Mucosa of rectum (tissue), 2 donors: ENCODE measurements at regions not wholly inside any gene's neighbourhood (a gene's known extent, or its start where the extent isn't known, plus 50 kb on each side); places are given as distances from the start of the nearest gene placed in this dataset.

Experiments used
- H3K27ac ChIP-seq, 2 donors: one replicate each; pipeline ENCODE4 v1.7.0; 2013; ENCODE audit warnings: inconsistent platforms in 2 of 2, low read depth in 2 of 2, low read length in 2 of 2
- H3K27me3 ChIP-seq, 2 donors: one replicate each; pipeline ENCODE4 v1.7.0; 2013; ENCODE audit warnings: low read length in 2 of 2; ENCODE audit not compliant: control insufficient read depth in 2 of 2, insufficient read depth in 2 of 2
- H3K36me3 ChIP-seq, 2 donors: one replicate each; pipeline ENCODE4 v1.7.0; 2013; ENCODE audit warnings: low read length in 2 of 2; ENCODE audit not compliant: control insufficient read depth in 2 of 2, insufficient read depth in 2 of 2
- H3K4me1 ChIP-seq, 2 donors: one replicate each; pipeline ENCODE4 v1.7.0; 2013; ENCODE audit warnings: low read length in 2 of 2, mild to moderate bottlenecking in 1 of 2; ENCODE audit not compliant: control insufficient read depth in 2 of 2, insufficient read depth in 2 of 2
- H3K4me3 ChIP-seq, 2 donors: one replicate each; pipeline ENCODE4 v1.7.0; 2013; ENCODE audit warnings: low read length in 2 of 2
- H3K9ac ChIP-seq, 2 donors: one replicate each; pipeline ENCODE4 v1.7.0; 2013; ENCODE audit warnings: low read length in 2 of 2, low read depth in 1 of 2, mild to moderate bottlenecking in 1 of 2
- H3K9me3 ChIP-seq, 2 donors: one replicate each; pipeline ENCODE4 v1.7.0; 2013; ENCODE audit warnings: low read length in 2 of 2; ENCODE audit not compliant: control insufficient read depth in 2 of 2
- donor health status: healthy.
- donor health status: Normal muscosa, but diverticular disease.

- Histone ChIP-seq H3K9ac (no peak overlapping the region), H3K27ac (no peak overlapping the region), H3K36me3 (no peaks in the 10 kb centered on the region), H3K4me1 (peaks cover 0 to 2% of the 10 kb centered on the region in 2 donors), H3K9me3 (no peaks in the 10 kb centered on the region), H3K27me3 (no peaks in the 10 kb centered on the region), H3K4me3 (no peak overlapping the region)
These were observed 286.2 kb upstream of the SALL3 start for GRCh38 chr18:78693429-78693828.

- H3K27ac ChIP-seq, result no peak overlapping the region
- H3K36me3 ChIP-seq, result no peaks in the 10 kb centered on the region
- H3K9ac ChIP-seq, result no peak overlapping the region
- H3K4me1 ChIP-seq, result peaks cover 0 to under 1% of the 10 kb centered on the region in 2 donors
- no peaks in the 10 kb centered on the region for H3K9me3 ChIP-seq
- no peaks in the 10 kb centered on the region for H3K27me3 ChIP-seq
- no peak overlapping the region for H3K4me3 ChIP-seq
These were observed 282.8 kb upstream of the SALL3 start for GRCh38 chr18:78696698-78697435.

- H3K27ac ChIP-seq, result no peak overlapping the region
- no peak overlapping the region for H3K9ac ChIP-seq
- no peaks in the 10 kb centered on the region for H3K9me3 ChIP-seq
- no peak overlapping the region for H3K4me3 ChIP-seq
- no peaks in the 10 kb centered on the region for H3K27me3 ChIP-seq
- H3K36me3 ChIP-seq, result no peaks in the 10 kb centered on the region
- H3K4me1 ChIP-seq, result no peaks in the 10 kb centered on the region
These were observed 282.2 kb upstream of the SALL3 start for GRCh38 chr18:78697446-78697845.

- no peak overlapping the region for H3K4me3 ChIP-seq
- H3K36me3 ChIP-seq, result no peaks in the 10 kb centered on the region
- no peak overlapping the region for H3K9ac ChIP-seq
- H3K4me1 ChIP-seq, result no peaks in the 10 kb centered on the region
- H3K9me3 ChIP-seq, result no peaks in the 10 kb centered on the region
- H3K27me3 ChIP-seq, result no peaks in the 10 kb centered on the region
- no peak overlapping the region for H3K27ac ChIP-seq
These were observed 280.7 kb upstream of the SALL3 start for GRCh38 chr18:78698914-78699313.

- H3K36me3 ChIP-seq, result no peaks in the 10 kb centered on the region
- no peak overlapping the region for H3K9ac ChIP-seq
- no peak overlapping the region for H3K27ac ChIP-seq
- no peaks in the 10 kb centered on the region for H3K4me1 ChIP-seq
- no peaks in the 10 kb centered on the region for H3K9me3 ChIP-seq
- H3K4me3 ChIP-seq, result no peak overlapping the region
- no peaks in the 10 kb centered on the region for H3K27me3 ChIP-seq
These were observed 280.1 kb upstream of the SALL3 start for GRCh38 chr18:78699499-78699898.

GRCh38 chr18:78701771-78702396 lies 277.7 kb upstream of the SALL3 start:
- no peak overlapping the region for H3K9ac ChIP-seq
- H3K4me1 ChIP-seq, result no peaks in the 10 kb centered on the region
- no peak overlapping the region for H3K4me3 ChIP-seq
- H3K9me3 ChIP-seq, result no peaks in the 10 kb centered on the region
- H3K27ac ChIP-seq, result no peak overlapping the region
- no peaks in the 10 kb centered on the region for H3K27me3 ChIP-seq
- no peaks in the 10 kb centered on the region for H3K36me3 ChIP-seq

- no peaks in the 10 kb centered on the region for H3K4me1 ChIP-seq
- no peaks in the 10 kb centered on the region for H3K36me3 ChIP-seq
- no peaks in the 10 kb centered on the region for H3K9me3 ChIP-seq
- no peak overlapping the region for H3K27ac ChIP-seq
- H3K4me3 ChIP-seq, result no peak overlapping the region
- H3K27me3 ChIP-seq, result no peaks in the 10 kb centered on the region
- H3K9ac ChIP-seq, result no peak overlapping the region
These were observed 276.3 kb upstream of the SALL3 start for GRCh38 chr18:78703291-78703690.

GRCh38 chr18:78704971-78705461 lies 274.6 kb upstream of the SALL3 start:
- H3K27me3 ChIP-seq, result no peaks in the 10 kb centered on the region
- no peak overlapping the region for H3K27ac ChIP-seq
- no peaks in the 10 kb centered on the region for H3K36me3 ChIP-seq
- no peaks in the 10 kb centered on the region for H3K9me3 ChIP-seq
- no peak overlapping the region for H3K4me3 ChIP-seq
- H3K4me1 ChIP-seq, result no peaks in the 10 kb centered on the region
- no peak overlapping the region for H3K9ac ChIP-seq

GRCh38 chr18:78709261-78709809 lies 270.3 kb upstream of the SALL3 start:
- Histone ChIP-seq H3K4me3 (no peak overlapping the region), H3K4me1 (no peaks in the 10 kb centered on the region), H3K27me3 (no peaks in the 10 kb centered on the region), H3K9me3 (no peaks in the 10 kb centered on the region), H3K9ac (no peak overlapping the region), H3K27ac (no peak overlapping the region), H3K36me3 (no peaks in the 10 kb centered on the region)

GRCh38 chr18:78711316-78711715 lies 268.3 kb upstream of the SALL3 start:
- H3K9me3 ChIP-seq, result peaks cover 0 to 3% of the 10 kb centered on the region in 2 donors
- H3K4me3 ChIP-seq, result no peak overlapping the region
- no peak overlapping the region for H3K27ac ChIP-seq

More at GRCh38 chr18:78711316-78711715, 268.3 kb upstream of the SALL3 start:
- Histone ChIP-seq H3K36me3 (no peaks in the 10 kb centered on the region), H3K27me3 (no peaks in the 10 kb centered on the region), H3K4me1 (no peaks in the 10 kb centered on the region), H3K9ac (no peak overlapping the region)
